VCaP (cell line): ENCODE measurements at regions not wholly inside any gene's neighbourhood (a gene's known extent, or its start where the extent isn't known, plus 50 kb on each side); places are given as distances from the start of the nearest gene placed in this dataset.
A peak's percentile ranks its signal among the peaks of the same experiment; 100 is the strongest.

ENCODE experiments used
- H3K27ac ChIP-seq: fragments of 450-650 bp; 2 replicates; pipeline ENCODE4 v1.5.1; 2017
- TF ChIP-seq, protein P1 (sequence below): fragments of 450-650 bp; conservative IDR thresholded peaks from 2 replicates; pipeline ENCODE4 v1.5.1; 2017; ENCODE audit warnings: mild to moderate bottlenecking, moderate library complexity

DNA sequence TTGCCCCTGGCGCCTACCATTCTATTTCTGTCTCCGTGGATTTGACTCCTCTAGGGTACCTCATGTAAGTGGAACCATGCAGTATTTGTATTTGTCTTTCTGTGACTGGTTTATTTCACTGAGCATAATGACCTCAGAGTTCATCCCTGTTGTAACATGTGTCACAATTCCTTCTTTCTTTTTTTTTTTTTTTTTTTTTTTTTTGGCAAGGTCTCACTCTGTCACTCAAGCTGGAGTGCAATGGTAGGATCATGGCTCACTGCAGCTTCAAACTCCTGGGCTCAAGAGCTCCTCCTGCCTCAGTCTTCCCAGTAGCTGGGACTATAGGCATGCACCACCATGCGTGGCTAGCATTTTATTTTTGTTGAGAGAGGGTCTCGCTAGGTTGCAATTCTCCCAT lies 74.0 kb upstream of the SEPTIN5 start:
- TF ChIP-seq, protein P1, sequence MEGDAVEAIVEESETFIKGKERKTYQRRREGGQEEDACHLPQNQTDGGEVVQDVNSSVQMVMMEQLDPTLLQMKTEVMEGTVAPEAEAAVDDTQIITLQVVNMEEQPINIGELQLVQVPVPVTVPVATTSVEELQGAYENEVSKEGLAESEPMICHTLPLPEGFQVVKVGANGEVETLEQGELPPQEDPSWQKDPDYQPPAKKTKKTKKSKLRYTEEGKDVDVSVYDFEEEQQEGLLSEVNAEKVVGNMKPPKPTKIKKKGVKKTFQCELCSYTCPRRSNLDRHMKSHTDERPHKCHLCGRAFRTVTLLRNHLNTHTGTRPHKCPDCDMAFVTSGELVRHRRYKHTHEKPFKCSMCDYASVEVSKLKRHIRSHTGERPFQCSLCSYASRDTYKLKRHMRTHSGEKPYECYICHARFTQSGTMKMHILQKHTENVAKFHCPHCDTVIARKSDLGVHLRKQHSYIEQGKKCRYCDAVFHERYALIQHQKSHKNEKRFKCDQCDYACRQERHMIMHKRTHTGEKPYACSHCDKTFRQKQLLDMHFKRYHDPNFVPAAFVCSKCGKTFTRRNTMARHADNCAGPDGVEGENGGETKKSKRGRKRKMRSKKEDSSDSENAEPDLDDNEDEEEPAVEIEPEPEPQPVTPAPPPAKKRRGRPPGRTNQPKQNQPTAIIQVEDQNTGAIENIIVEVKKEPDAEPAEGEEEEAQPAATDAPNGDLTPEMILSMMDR, result no peak
- no peak overlapping the region for H3K27ac ChIP-seq

DNA sequence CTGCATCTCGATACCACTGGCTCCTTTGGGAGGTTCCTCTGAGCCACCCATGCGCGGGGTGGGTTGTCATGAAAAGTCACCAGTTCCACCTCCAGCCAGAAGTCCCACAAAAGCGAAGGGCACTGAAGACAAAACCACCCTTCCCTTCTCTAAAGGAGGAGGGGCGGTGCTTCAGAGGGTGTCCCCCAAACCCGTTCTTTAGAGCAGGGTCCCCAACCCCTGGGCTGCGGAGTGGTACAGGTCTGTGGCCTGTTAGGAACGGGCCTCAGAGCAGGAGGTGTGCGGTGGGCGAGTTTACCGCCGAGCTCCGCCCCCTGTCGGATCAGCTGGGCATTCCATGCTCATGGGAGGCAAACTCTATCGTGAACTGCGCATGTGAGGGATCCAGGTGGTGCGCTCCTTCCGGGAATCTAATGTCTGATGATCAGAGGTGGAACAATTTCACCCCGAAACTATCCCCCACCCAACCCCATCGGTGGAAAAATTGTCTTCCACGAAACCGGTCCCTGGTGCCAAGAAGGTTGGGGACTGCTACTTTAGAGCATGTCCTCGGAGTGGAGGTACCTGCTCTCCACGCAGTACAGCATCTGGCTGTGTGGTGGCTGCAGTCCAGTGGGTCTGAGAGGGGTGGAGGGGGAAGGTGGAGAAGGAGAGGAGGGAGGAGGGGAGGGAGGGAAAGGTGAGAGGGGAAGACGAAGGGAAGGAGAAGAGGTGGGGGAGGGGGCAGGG lies 72.9 kb upstream of the SEPTIN5 start:
- TF ChIP-seq, protein P1, result no peak
- no peak overlapping the region for H3K27ac ChIP-seq

DNA sequence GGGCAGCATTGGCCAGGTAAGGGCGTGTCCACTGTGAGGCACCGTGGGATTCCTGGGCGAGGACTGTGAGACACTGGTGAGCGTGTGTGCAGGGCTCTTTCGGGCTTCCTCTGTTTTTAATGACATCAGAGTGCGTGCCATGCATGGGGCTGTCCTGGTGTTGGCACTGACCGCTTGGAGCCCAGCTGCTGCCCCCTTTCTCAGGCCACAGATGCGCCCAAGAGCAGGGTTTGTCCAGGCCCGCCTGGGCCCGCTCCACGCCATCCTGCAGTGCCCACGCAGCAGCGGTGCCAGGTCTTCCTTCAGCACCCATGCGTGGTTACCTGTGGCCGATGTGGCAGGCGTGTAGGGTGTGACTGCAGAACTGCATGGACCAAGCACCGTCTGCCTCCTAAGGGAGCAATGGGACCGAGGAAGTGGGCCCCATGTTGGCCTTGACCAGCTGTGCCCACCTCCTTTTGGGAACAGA lies 72.3 kb upstream of the SEPTIN5 start:
- TF ChIP-seq, protein P1, result no peak
- H3K27ac ChIP-seq, result no peak overlapping the region

DNA sequence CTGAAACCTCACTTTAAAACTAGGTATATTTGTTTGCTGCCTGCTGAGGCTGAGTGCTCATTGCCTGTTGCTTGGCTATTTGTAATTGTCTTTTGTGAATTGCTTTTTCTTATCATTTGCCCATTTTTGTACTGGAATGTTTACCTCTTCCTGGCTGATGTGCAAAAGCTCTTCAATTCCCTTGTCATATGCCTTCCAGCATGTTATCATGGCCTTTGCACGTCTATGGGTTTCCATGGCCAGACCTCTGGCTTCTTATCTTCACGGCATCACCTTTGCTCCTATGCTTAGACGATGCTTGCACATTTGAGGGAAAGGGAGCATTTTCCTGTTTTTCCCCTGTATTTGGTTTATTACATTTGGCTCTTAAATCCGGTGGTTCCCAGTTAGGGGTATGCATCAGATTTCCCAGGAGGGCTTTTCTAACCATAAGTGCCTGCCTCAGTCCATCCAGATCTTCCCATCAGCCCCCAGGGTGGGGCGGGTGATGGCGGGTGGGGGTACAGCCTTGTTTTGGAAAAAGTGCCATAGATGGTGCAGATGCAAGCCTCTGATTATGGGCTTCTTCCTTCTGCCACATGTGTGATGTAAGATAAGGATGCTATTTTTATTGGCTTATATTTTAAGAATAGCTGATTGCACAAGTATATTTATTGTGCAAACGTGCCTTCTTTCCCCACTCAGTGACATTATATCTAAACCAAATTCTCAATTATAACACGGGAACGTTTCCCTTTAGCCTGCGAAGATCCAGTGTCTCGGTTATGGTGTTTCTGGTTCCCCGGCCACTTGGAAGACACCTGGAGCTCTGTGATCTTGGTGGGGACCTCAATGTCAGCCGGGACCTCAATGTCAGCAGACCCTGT lies 70.6 kb upstream of the SEPTIN5 start:
- H3K27ac ChIP-seq, result peak overlapping the region; percentile 76
- TF ChIP-seq, protein P1, result no peak

DNA sequence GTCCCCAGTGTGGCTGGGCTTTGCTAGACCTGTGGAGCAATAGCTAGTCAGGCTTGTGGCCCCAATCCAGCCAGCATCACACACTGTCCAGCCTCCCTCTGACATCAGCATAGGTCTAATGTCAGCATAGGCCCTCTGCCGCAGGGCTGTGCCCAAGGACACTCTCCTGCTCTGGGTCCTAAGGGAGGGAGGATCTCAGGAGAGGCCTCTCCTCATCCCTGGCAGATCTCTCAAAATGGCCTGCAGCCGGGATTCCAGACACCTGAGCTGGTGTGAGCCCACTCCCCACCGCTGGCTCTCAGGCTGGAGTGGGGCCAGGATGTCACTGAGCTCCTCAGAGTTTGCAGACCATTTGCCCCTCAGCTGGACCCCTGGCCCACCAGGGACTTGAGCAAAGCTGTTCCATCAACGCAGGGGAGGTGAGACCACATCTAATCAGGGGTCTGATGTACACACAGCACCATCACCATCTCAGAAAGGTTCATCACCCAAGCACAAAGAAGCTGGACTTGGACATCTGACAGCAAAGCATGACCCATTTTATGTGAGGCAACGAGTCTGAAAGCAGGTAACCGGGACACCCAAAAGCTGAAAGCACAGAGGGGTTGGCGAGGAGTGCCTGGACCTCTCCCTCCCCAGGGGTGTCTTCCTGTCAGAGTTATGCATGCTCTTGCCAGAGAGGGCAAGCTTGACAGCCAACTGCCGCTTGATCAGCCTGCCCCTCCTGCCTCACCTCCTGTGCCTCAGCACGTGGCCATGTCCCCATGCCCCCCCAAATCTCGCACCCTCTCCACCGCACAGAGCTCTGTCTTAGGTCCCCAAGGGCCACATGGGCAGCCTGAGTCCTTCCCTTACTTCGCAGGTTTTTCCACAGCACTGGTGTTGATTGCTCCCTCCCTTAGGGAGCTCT lies 69.7 kb upstream of the SEPTIN5 start:
- TF ChIP-seq, protein P1, result no peak
- H3K27ac ChIP-seq, result peak overlapping the region; percentile 76

DNA sequence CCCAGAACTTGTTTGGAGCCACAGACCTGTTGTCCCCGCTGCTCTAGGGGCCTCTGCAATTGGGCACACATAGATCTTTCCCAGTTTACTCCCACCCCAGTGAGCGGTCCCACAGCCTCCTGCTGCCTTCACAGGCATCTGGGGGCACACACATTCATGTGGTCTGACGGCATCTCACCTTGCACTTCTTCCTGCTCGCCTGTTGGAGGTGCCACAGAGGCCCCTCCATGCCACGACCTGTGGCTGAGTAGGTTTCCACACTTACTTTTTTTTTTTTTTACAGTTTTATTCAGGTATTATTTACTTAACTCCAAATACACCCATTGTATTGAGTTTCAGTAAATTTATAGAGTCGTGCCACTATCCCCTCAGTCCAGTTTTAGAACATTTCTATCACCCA lies 68.9 kb upstream of the SEPTIN5 start:
- TF ChIP-seq, protein P1, result no peak
- H3K27ac ChIP-seq, result no peak overlapping the region; the same call in 1 of the 2 replicates
